RPMI7951 (cell line): ENCODE measurements at regions not wholly inside any gene's neighbourhood (a gene's known extent, or its start where the extent isn't known, plus 50 kb on each side); places are given as distances from the start of the nearest gene placed in this dataset.
"Not testable (repeated sequence)": the region's sequence is repeated elsewhere in the genome, so short reads cannot be mapped to it uniquely, and the experiment has no call there.

ENCODE experiments used
- DNase-seq: peaks from one replicate; pipeline ENCODE4 v3.0.0-alpha.2; 2012; ENCODE audit warnings: low read depth

GRCh38 chr14:56419750-56420149 is 159.8 kb upstream of the TMEM260 start:
- DNase-seq: no peak

DNA sequence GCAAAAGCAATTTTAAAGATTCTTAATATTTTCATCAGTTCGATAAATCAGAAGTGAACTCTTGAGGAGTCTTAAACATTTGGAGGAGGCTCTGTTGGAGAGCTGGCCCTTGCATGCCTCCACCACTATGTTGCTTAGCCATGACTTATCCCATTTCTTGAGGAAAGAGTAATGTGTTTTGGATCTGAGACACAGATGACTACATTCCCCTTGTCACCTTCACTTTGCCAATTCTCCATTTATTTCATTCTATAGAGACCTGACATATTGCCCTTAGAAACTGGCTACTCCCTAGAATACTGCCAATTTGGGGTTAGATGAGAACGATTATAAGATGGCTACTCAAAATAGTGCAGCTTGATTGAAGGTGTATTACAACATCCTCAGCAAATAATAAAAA is 157.4 kb upstream of the TMEM260 start:
- DNase-seq: no peak

DNA sequence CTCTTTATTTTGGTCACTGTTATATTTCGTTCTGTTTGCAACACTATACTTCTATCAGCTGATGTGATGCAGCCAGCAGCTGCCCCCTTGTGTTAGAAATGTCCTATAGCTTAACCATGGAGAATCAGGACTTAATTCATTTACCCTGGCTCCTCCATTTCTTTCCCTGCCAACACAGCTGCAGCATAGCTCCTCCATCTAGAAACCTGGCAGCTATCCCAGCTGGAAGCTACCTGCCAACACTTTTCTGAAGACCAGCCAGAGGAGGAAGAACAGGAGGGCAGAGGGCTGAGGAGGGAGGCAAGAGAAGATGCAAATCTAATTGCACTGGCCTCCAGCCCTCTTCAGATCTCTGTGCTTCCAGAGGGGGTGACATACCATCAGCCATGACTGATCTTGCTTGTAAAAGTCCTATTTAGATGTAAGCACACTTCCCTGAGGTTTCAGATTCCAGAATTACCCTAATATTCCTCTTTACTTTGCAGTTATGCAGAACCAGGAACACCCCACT is 156.8 kb upstream of the TMEM260 start:
- peak; percentile 34 for DNase-seq

DNA sequence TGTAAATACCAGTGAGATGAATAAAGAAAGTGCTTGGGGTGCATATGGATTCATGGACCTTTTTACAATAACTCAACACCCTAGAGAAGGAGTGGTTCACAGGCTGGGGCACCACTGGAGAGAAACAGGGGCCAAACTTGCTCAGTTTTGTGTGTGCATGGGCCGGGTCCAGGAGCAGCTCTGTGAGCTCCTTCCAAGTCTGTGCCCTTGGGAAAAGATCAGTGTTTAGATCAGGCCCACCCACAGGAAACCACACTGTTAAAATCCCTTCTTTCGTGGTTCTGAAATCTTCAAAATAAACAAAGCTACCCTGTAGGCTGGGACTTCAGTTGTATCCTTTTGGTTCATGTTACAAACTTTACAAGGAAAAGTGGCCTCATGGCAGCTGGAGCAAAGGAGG is 156.1 kb upstream of the TMEM260 start:
- peak; percentile 15 for DNase-seq

GRCh38 chr14:56431013-56431412 is 148.6 kb upstream of the TMEM260 start:
- DNase-seq: no peak

DNA sequence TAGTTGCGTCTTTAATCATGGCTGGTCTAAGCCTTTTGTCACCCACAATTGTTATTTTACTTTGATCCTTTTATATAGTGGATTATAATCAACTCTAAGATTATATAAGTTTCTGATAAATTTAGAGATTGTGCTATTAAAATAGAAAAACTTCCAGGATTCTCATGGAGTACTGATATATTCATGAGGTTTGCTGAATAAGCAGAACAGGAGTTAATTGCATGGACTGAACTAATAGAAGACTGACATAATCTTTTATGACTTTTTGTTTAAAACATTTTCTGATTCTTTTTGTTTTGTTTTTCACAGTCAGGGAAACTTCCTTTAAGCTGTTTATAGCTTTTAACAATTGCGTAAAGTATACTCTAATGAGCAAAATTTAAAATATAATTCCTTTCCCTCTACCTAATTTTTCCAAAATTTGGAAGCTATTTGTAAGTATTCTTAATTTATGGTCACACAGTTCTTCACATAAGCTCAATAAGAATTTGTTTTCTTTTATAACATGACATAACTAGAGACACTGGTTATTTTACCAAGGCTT is 129.9 kb upstream of the TMEM260 start:
- no peak for DNase-seq

DNA sequence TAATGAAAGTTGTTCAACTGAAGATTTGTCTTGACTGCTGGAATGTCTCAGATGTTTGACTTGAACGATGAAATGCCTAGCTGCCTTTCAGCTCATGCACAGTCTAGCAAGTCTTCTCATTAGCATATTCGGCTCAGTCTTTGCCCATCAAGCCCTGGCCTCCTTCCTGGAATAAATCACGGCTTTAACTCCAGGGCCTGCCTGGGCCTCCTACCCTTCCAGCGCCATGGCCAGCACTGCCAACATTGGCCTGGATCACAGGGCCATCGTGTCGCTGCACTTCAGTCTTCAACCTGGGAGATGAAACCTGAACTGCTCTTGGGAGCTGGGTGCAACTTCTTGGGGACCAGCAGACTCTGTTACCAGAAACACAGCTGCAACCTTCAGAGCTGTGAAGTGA is 126.7 kb upstream of the TMEM260 start:
- no peak for DNase-seq

DNA sequence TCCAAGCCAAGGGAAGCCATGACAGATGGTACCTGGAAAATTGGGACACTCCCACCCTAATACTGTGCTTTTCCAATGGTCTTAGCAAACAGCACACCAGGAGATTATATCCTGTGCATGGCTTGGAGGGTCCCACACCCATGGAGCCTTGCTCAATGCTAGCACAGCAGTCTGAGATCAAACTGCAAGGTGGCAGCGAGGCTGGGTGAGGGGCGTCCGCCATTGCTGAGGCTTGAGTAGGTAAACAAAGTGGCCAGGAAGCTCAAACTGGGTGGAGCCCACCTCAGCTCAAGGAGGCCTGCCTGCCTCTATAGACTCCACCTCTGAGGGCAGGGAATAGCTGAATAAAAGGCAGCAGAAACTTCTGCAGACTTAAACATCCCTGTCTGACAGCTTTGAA is 124.9 kb upstream of the TMEM260 start:
- not testable (repeated sequence) for DNase-seq

DNA sequence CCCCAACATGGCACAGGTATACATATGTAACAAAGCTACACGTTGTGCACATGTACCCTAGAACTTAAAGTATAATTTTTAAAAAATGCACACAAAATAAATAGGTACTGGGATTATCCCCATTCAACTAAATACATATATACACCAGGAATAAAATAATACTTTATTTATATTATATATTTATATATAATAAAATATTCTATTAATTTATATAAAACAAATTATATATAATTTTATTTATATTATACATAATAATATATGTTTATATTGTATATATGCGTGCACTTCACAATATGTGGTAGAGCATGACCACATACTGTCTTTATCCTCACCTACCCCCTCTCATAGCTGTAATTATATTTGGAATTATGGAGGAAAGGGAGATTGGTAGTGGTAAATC is 119.1 kb upstream of the TMEM260 start:
- DNase-seq: no peak

GRCh38 chr14:56461276-56462275 is 118.0 kb upstream of the TMEM260 start:
- DNase-seq: no peak

DNA sequence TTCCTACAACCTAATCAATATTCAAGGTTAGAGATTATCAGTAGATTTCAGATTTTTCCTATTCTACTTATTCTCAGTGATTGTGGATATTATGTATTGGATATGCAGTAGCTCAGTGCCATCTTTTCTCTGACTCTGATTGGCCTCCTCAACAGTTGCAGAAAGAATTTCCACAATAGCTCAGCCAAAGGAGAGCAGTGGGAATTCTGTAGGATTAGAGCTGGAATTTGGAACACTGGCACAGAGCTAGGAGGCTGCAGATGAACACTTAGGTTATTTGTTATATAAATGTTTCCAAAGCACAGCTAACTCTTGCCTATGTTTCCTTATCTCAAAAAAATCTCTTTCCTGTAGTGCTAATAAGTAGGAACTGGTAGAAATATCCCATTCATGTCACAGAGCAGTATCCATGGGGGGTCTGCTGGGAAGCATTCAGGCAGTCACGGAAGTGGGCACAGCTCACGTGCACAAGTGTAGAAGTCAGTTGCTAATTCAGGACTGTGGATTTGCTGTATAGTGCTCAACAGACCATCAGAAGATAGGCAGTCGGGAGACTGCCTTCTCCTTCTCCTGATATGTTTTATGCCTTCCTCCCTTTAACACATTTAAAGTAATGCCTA is 116.2 kb upstream of the TMEM260 start:
- no peak for DNase-seq

DNA sequence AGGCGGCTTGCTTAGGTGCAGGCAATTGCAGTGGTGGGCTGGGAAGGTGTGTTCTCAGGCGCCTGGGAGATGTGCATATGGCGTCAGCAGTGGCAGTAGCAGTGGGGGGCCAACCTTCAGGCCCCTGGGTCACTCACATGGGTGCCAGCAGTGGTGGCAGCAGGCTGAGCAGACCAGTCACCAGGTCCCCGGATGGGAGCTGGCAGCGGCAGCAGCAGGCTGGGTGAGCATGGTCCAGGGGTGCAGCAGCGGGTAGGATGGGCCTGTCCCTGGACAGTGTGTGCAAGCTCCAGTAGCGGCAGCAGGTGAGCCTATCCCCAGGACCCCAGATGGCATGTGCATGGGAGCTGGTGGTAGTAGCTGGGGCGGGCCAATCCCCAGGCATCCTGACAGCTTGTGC is 108.5 kb upstream of the TMEM260 start:
- DNase-seq: no peak

DNA sequence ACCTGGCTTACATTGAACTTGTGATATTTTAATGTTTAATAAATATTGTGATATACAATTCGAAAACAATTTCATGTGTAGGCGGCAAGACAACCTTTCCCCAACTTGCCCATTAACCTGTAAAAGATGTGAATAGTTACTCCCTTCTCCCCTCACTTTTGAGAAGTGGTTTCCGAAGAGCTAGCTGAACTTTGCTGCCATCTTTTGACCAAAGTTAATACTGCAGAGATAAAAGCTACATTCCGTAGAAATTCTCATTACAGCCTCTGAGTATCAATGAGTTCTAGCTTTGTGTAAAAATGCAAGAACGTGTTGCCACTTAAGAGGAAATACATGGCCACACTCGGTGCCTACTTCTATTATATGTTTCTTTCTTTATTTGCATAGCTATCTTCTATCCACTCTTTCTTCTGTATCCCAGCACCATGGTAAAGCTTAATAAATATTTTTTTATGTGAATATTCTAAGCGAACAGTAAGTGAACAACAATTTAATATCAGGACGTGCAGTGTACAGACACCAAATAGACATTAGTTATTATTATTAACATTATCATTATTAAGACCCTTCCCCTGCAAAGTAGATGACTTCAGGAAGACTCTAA is 105.1 kb upstream of the TMEM260 start:
- peak; percentile 29 for DNase-seq

GRCh38 chr14:56482310-56482911 is 97.2 kb upstream of the TMEM260 start:
- DNase-seq: no peak

GRCh38 chr14:56487090-56487667 is 92.4 kb upstream of the TMEM260 start:
- peak; percentile 18 for DNase-seq

GRCh38 chr14:56487761-56488160 is 91.8 kb upstream of the TMEM260 start:
- DNase-seq: peak; percentile 23

- no peak for DNase-seq
Observed at GRCh38 chr14:56488306-56488705, 91.3 kb upstream of the TMEM260 start.

DNA sequence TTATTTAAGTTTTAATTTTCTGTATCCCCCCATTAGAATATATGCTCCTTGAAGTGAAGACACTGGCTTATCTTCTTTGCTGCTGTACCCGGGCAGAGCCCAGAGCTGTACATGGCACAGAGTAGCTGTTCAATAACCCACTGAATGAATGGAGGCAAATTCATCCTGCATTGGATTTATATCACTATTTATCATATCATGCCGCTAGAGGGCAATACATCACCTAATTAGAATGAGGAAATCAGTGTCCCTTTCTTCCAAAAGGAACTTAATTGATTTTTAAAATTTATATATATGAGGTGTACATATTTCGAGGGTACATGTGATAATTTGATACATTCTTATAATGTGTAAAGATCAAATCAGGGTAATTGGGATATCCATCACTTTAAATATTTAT is 89.2 kb upstream of the TMEM260 start:
- peak; percentile 23 for DNase-seq

- peak; percentile 42 for DNase-seq
Observed at GRCh38 chr14:56491299-56492285, 88.0 kb upstream of the TMEM260 start.

DNA sequence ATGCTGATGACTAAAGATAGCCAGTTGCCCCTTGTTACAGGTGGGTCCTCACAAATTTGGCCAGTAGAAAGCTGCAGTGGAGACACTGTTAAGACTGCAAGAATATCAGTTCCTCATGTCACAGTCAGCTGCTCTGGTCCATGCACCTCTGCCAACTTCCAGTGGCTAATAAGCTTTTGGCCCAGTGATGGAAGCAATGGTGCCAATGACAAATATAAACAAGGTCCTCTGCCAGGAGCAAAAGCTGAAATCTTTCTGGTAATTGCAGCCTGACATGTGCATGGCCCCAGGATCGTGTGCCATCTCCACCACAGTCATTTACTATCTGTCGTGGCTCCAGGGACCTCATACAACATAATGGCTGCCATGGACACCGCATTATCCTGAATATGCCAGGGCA is 85.4 kb upstream of the TMEM260 start:
- no peak for DNase-seq
